HEK293 (cell line): ENCODE measurements at regions not wholly inside any gene's neighbourhood (a gene's known extent, or its start where the extent isn't known, plus 50 kb on each side); places are given as distances from the start of the nearest gene placed in this dataset.

ENCODE experiments used
- CTCF ChIA-PET: fragments of 350-600 bp; formaldehyde crosslinking; extraction: SDS; loops from one replicate; lab custom pipeline; 2021; ENCODE audit warnings: antibody characterized with exemption; lab: Yijun Ruan, JAX
- POLR2A ChIA-PET: fragments of 300-600 bp; formaldehyde crosslinking; extraction: SDS; loops from one replicate; lab custom pipeline; 2020; ENCODE audit warnings: antibody characterized with exemption, inconsistent platforms; lab: Yijun Ruan, JAX
- H3K27ac ChIP-seq: fragments of 200-500 bp; sonication (Bioruptor generic); 2 replicates; pipeline ENCODE4 v1.5.1; 2014; ENCODE audit warnings: low read depth, low read length, control low read depth, inconsistent platforms; ENCODE audit errors: extremely low read depth
- H3K36me3 ChIP-seq, 2 experiments: fragments of 200-500 bp in 1 of 2; sonication (Bioruptor generic) in 1 of 2; 1 replicate in 1 of 2; 2 replicates in 1 of 2; pipeline ENCODE4 v1.5.1; 2014 to 2017; ENCODE audit warnings: inconsistent platforms in 2 of 2, low read length in 2 of 2; ENCODE audit not compliant: control insufficient read depth in 2 of 2, insufficient read depth in 1 of 2
- H3K4me1 ChIP-seq: fragments of 200-500 bp; sonication (Bioruptor generic); 2 replicates; pipeline ENCODE4 v1.5.1; 2014; ENCODE audit warnings: mild to moderate bottlenecking, low read length, inconsistent platforms; ENCODE audit not compliant: control insufficient read depth, insufficient read depth
- H3K4me3 ChIP-seq: 2 replicates; pipeline ENCODE4 v1.5.1; 2011; ENCODE audit warnings: low read depth, mild to moderate bottlenecking, control low read depth, low read length, moderate library complexity
- H3K9me3 ChIP-seq: fragments of 200-500 bp; sonication (Bioruptor generic); 2 replicates; pipeline ENCODE4 v1.5.1; 2014; ENCODE audit warnings: low read depth, low read length, inconsistent platforms; ENCODE audit not compliant: control insufficient read depth, insufficient read depth
- BCL11B ChIP-seq: fragments of 450-650 bp; formaldehyde crosslinking; IDR thresholded peaks from 2 replicates; pipeline ENCODE4 v1.5.1; 2016; ENCODE audit warnings: low read depth, missing biosample characterization, missing genetic modification characterization
- GLI4 ChIP-seq: fragments of 450-650 bp; formaldehyde crosslinking; IDR thresholded peaks from 2 replicates; pipeline ENCODE4 v1.5.1; 2016; ENCODE audit warnings: missing biosample characterization, missing genetic modification characterization
- RBAK ChIP-seq: fragments of 450-650 bp; formaldehyde crosslinking; IDR thresholded peaks from 2 replicates; pipeline ENCODE4 v1.5.1; 2016; ENCODE audit warnings: missing biosample characterization, missing genetic modification characterization
- SP2 ChIP-seq: fragments of 450-650 bp; formaldehyde crosslinking; IDR thresholded peaks from 2 replicates; pipeline ENCODE4 v1.5.1; 2016; ENCODE audit warnings: missing biosample characterization, missing genetic modification characterization
- ZBTB44 ChIP-seq: fragments of 450-650 bp; IDR thresholded peaks from 2 replicates; pipeline ENCODE4 v1.5.1; 2018; ENCODE audit warnings: missing biosample characterization, mild to moderate bottlenecking, missing genetic modification characterization
- ZFP3 ChIP-seq: fragments of 450-650 bp; formaldehyde crosslinking; IDR thresholded peaks from 2 replicates; pipeline ENCODE4 v1.5.1; 2016; ENCODE audit warnings: low read depth, missing biosample characterization, missing genetic modification characterization
- ZNF112 ChIP-seq: fragments of 450-650 bp; formaldehyde crosslinking; IDR thresholded peaks from 2 replicates; pipeline ENCODE4 v1.5.0; 2017; ENCODE audit warnings: missing biosample characterization, missing genetic modification characterization
- ZNF138 ChIP-seq: fragments of 450-650 bp; formaldehyde crosslinking; IDR thresholded peaks from 2 replicates; pipeline ENCODE4 v1.5.1; 2016; ENCODE audit warnings: missing biosample characterization, missing genetic modification characterization, borderline replicate concordance
- ZNF146 ChIP-seq: fragments of 450-650 bp; formaldehyde crosslinking; IDR thresholded peaks from 2 replicates; pipeline ENCODE4 v1.5.1; 2016; ENCODE audit warnings: missing biosample characterization, missing genetic modification characterization
- ZNF155 ChIP-seq: fragments of 450-650 bp; formaldehyde crosslinking; IDR thresholded peaks from 2 replicates; pipeline ENCODE4 v1.5.1; 2016; ENCODE audit warnings: missing biosample characterization, missing genetic modification characterization
- ZNF169 ChIP-seq: fragments of 450-650 bp; formaldehyde crosslinking; IDR thresholded peaks from 2 replicates; pipeline ENCODE4 v1.5.1; 2016; ENCODE audit warnings: missing biosample characterization, missing genetic modification characterization
- ZNF214 ChIP-seq: fragments of 450-650 bp; formaldehyde crosslinking; IDR thresholded peaks from 2 replicates; pipeline ENCODE4 v1.5.1; 2017; ENCODE audit warnings: missing biosample characterization, mild to moderate bottlenecking, missing genetic modification characterization, borderline replicate concordance
- ZNF274 ChIP-seq, 2 experiments: fragments of 200-500 bp in 1 of 2; fragments of 450-650 bp in 1 of 2; sonication (Bioruptor generic) in 1 of 2; formaldehyde crosslinking in 1 of 2; IDR thresholded peaks; 2 replicates each; pipeline versions ENCODE4 v1.5.1 to v1.6.1; 2014 to 2016; ENCODE audit warnings: borderline replicate concordance in 1 of 2, inconsistent platforms in 1 of 2, low read length in 1 of 2, missing biosample characterization in 1 of 2, missing genetic modification characterization in 1 of 2
- ZNF366 ChIP-seq: fragments of 450-650 bp; formaldehyde crosslinking; conservative IDR thresholded peaks from 2 replicates; pipeline ENCODE4 v1.5.1; 2016; ENCODE audit warnings: missing biosample characterization, missing genetic modification characterization
- ZNF391 ChIP-seq: fragments of 450-650 bp; formaldehyde crosslinking; IDR thresholded peaks from 2 replicates; pipeline ENCODE4 v1.5.1; 2016; ENCODE audit warnings: low read depth, missing biosample characterization, missing genetic modification characterization, borderline replicate concordance
- ZNF548 ChIP-seq: fragments of 450-650 bp; formaldehyde crosslinking; IDR thresholded peaks from 2 replicates; pipeline ENCODE4 v1.5.1; 2016; ENCODE audit warnings: missing biosample characterization, missing genetic modification characterization
- ZNF549 ChIP-seq: fragments of 450-650 bp; IDR thresholded peaks from 2 replicates; pipeline ENCODE4 v1.5.1; 2018; ENCODE audit warnings: missing biosample characterization, missing genetic modification characterization, mild to moderate bottlenecking, inconsistent platforms, moderate library complexity
- ZNF558 ChIP-seq: fragments of 450-650 bp; formaldehyde crosslinking; IDR thresholded peaks from 2 replicates; pipeline ENCODE4 v1.5.1; 2016; ENCODE audit warnings: missing biosample characterization, missing genetic modification characterization
- ZNF571 ChIP-seq: fragments of 450-650 bp; formaldehyde crosslinking; IDR thresholded peaks from 2 replicates; pipeline ENCODE4 v1.5.0; 2017; ENCODE audit warnings: missing biosample characterization, missing genetic modification characterization
- ZNF600 ChIP-seq: fragments of 450-650 bp; formaldehyde crosslinking; IDR thresholded peaks from 2 replicates; pipeline ENCODE4 v1.5.1; 2016; ENCODE audit warnings: missing biosample characterization, missing genetic modification characterization
- ZNF623 ChIP-seq: fragments of 450-650 bp; formaldehyde crosslinking; IDR thresholded peaks from 2 replicates; pipeline ENCODE4 v1.5.1; 2016; ENCODE audit warnings: missing biosample characterization, missing genetic modification characterization
- ZNF76 ChIP-seq: fragments of 450-650 bp; formaldehyde crosslinking; IDR thresholded peaks from 2 replicates; pipeline ENCODE4; 2016; ENCODE audit warnings: low read depth, missing biosample characterization, missing genetic modification characterization, borderline replicate concordance
- ZNF768 ChIP-seq: fragments of 450-650 bp; formaldehyde crosslinking; IDR thresholded peaks from 2 replicates; pipeline ENCODE4 v1.5.1; 2018; ENCODE audit warnings: missing biosample characterization, mild to moderate bottlenecking, missing genetic modification characterization
- TF ChIP-seq, protein P1 (sequence below): fragments of 450-650 bp; IDR thresholded peaks from 2 replicates; pipeline ENCODE4 v1.5.1; 2018; ENCODE audit warnings: missing biosample characterization, missing genetic modification characterization
- TF ChIP-seq, protein P2 (sequence below): fragments of 450-650 bp; formaldehyde crosslinking; IDR thresholded peaks from 2 replicates; pipeline ENCODE4 v1.5.1; 2016; ENCODE audit warnings: missing biosample characterization, missing genetic modification characterization
- TF ChIP-seq, protein P3 (sequence below): fragments of 450-650 bp; formaldehyde crosslinking; IDR thresholded peaks from 2 replicates; pipeline ENCODE4 v1.5.1; 2016; ENCODE audit warnings: missing biosample characterization, missing genetic modification characterization

DNA sequence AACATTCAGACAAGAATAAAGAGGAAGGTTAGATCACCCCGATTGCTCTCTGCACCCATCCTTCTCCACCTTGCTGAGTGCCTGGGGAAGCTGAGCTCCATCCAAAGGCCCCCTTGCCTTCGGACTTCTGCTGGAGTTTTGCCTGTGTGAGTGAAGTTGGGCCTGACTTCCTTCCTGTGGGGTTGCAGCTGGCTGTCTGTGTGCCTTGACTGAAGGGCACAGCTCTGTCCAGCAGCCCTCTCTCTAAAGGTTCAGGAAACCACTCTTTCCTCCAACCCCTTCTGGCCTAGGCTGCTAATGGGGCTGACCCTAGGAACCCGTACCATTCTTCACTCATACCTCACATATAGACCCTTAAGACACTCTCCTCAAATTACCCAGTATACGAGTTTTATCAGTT lies 173.4 kb upstream of the HMCN1 start:
- no peaks in the 10 kb centered on the region for H3K9me3 ChIP-seq
- H3K36me3 ChIP-seq: no peaks in the 10 kb centered on the region
- ChIA-PET CTCF (interaction anchor here (0.6 to 1.7 kb wide), 10 partner anchors 15 to 385 kb away, joined by 3 to 8 read pairs (median 3); no protein-coding TSS in a partner anchor), POLR2A (no interaction called here)
- TF ChIP-seq ZNF391 (no peak), GLI4 (tag by site-specific recombination) (no peak), ZNF548 (no peak), ZBTB44 (tag by site-specific recombination) (no peak), ZNF366 (tag by site-specific recombination) (no peak), ZNF169 (no peak), RBAK (tag by site-specific recombination) (no peak), ZNF549 (tag by site-specific recombination) (no peak), ZNF155 (tag by site-specific recombination) (no peak), ZFP3 (tag by site-specific recombination) (no peak), ZNF558 (no peak), ZNF768 (no peak), ZNF623 (tag by site-specific recombination) (no peak)
- TF ChIP-seq, protein P1, sequence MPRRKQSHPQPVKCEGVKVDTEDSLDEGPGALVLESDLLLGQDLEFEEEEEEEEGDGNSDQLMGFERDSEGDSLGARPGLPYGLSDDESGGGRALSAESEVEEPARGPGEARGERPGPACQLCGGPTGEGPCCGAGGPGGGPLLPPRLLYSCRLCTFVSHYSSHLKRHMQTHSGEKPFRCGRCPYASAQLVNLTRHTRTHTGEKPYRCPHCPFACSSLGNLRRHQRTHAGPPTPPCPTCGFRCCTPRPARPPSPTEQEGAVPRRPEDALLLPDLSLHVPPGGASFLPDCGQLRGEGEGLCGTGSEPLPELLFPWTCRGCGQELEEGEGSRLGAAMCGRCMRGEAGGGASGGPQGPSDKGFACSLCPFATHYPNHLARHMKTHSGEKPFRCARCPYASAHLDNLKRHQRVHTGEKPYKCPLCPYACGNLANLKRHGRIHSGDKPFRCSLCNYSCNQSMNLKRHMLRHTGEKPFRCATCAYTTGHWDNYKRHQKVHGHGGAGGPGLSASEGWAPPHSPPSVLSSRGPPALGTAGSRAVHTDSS (tag by site-specific recombination): no peak
- H3K4me1 ChIP-seq: 0 out of 2 replicates have a peak, but pooled peaks cover 5% of the 10 kb centered on the region
- no peak overlapping the region for H3K4me3 ChIP-seq
- no peak overlapping the region for H3K27ac ChIP-seq

- Histone ChIP-seq H3K4me3 (no peak overlapping the region), H3K9me3 (no peaks in the 10 kb centered on the region), H3K27ac (no peak overlapping the region), H3K4me1 (0 out of 2 replicates have a peak, but pooled peaks cover 2% of the 10 kb centered on the region), H3K36me3 (no peaks in the 10 kb centered on the region)
- ChIA-PET CTCF (interaction anchor here (0.6 to 1.7 kb wide), 11 partner anchors 14 to 401 kb away, joined by 3 to 8 read pairs (median 3); no protein-coding TSS in a partner anchor), POLR2A (interaction anchor here (0.7 kb wide), 1 partner anchor 36 kb away, joined by 7 read pairs; no protein-coding TSS in a partner anchor)
- TF ChIP-seq SP2 (tag by site-specific recombination): no peak
- no peak for TF ChIP-seq ZNF768
- TF ChIP-seq ZNF112 (tag by site-specific recombination): no peak
- TF ChIP-seq, protein P2, sequence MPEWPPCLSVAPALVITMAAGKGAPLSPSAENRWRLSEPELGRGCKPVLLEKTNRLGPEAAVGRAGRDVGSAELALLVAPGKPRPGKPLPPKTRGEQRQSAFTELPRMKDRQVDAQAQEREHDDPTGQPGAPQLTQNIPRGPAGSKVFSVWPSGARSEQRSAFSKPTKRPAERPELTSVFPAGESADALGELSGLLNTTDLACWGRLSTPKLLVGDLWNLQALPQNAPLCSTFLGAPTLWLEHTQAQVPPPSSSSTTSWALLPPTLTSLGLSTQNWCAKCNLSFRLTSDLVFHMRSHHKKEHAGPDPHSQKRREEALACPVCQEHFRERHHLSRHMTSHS (tag by site-specific recombination): no peak
- TF ChIP-seq, protein P3, sequence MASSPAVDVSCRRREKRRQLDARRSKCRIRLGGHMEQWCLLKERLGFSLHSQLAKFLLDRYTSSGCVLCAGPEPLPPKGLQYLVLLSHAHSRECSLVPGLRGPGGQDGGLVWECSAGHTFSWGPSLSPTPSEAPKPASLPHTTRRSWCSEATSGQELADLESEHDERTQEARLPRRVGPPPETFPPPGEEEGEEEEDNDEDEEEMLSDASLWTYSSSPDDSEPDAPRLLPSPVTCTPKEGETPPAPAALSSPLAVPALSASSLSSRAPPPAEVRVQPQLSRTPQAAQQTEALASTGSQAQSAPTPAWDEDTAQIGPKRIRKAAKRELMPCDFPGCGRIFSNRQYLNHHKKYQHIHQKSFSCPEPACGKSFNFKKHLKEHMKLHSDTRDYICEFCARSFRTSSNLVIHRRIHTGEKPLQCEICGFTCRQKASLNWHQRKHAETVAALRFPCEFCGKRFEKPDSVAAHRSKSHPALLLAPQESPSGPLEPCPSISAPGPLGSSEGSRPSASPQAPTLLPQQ (tag by site-specific recombination): no peak
- TF ChIP-seq BCL11B (tag by site-specific recombination): no peak
- TF ChIP-seq ZNF76 (tag by site-specific recombination): no peak
- TF ChIP-seq ZNF600 (tag by site-specific recombination): no peak
- no peak for TF ChIP-seq RBAK (tag by site-specific recombination)
- TF ChIP-seq ZNF274 (IDR thresholded peaks at IDR 0.05; ENCODE audit: low read length): no peak
- no peak for TF ChIP-seq ZNF274 (tag by site-specific recombination; IDR thresholded peaks at IDR 0.05; ENCODE audit: borderline replicate concordance)
- no peak for TF ChIP-seq ZNF138
- no peak for TF ChIP-seq ZNF214
- TF ChIP-seq ZNF146 (tag by site-specific recombination): no peak
- no peak for TF ChIP-seq ZNF571 (tag by site-specific recombination)
Observed at GRCh38 chr1:185559684-185560331, 174.4 kb upstream of the HMCN1 start.
